Tibial nerve (tissue), 4 donors: ENCODE measurements at regions not wholly inside any gene's neighbourhood (a gene's known extent, or its start where the extent isn't known, plus 50 kb on each side); places are given as distances from the start of the nearest gene placed in this dataset.

Experiments used
- EP300 ChIP-seq, 2 donors: sonication (generic); formaldehyde crosslinking; IDR thresholded peaks; one replicate each; pipeline ENCODE4 v1.6.1; 2017; ENCODE audit warnings: antibody characterized with exemption in 2 of 2, mild to moderate bottlenecking in 1 of 2
- POLR2A ChIP-seq, 2 donors: fragments of 450-650 bp; IDR thresholded peaks; one replicate each; pipeline ENCODE4 v1.6.1; 2017; ENCODE audit warnings: antibody characterized with exemption in 2 of 2, mild to moderate bottlenecking in 2 of 2, moderate library complexity in 2 of 2
- TF ChIP-seq, protein P1 (sequence below), 5 experiments: fragments of 200-600 bp in 3 of 5; fragments of 450-650 bp in 2 of 5; sonication (generic) in 3 of 5; IDR thresholded peaks; one replicate each; pipeline ENCODE4 v1.5.1; 2016 to 2019; ENCODE audit warnings: antibody characterized with exemption in 5 of 5, mild to moderate bottlenecking in 3 of 5, moderate library complexity in 2 of 5

DNA sequence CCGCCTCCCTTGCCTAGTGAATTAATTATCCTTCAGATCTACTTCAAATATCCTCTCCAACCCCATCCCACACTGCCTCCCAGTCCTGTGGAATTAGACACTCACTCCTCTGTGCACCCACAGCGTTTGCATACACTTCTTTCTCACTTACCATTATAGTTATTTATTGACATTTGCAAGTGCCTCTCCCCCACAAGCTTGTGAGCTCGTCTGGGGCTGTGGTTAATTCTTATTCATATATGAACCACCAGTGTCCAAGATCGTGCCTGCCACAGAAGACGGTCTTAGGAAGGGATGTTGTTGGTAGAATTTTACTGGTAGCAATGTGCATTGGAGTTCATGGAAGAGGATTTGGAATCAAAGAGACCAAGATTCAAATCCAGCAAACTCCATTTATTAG is 68.1 kb upstream of the AOAH start:
- TF ChIP-seq, protein P1, sequence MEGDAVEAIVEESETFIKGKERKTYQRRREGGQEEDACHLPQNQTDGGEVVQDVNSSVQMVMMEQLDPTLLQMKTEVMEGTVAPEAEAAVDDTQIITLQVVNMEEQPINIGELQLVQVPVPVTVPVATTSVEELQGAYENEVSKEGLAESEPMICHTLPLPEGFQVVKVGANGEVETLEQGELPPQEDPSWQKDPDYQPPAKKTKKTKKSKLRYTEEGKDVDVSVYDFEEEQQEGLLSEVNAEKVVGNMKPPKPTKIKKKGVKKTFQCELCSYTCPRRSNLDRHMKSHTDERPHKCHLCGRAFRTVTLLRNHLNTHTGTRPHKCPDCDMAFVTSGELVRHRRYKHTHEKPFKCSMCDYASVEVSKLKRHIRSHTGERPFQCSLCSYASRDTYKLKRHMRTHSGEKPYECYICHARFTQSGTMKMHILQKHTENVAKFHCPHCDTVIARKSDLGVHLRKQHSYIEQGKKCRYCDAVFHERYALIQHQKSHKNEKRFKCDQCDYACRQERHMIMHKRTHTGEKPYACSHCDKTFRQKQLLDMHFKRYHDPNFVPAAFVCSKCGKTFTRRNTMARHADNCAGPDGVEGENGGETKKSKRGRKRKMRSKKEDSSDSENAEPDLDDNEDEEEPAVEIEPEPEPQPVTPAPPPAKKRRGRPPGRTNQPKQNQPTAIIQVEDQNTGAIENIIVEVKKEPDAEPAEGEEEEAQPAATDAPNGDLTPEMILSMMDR (IDR thresholded peaks at IDR 0.05) = no peak
- TF ChIP-seq EP300 (IDR thresholded peaks at IDR 0.05) = no peak
- TF ChIP-seq POLR2A (IDR thresholded peaks at IDR 0.05) = no peak
